K562 (cell line): ENCODE measurements at regions not wholly inside any gene's neighbourhood (a gene's known extent, or its start where the extent isn't known, plus 50 kb on each side); places are given as distances from the start of the nearest gene placed in this dataset.
A peak's percentile ranks its signal among the peaks of the same experiment; 100 is the strongest.
"Not testable (repeated sequence)": the region's sequence is repeated elsewhere in the genome, so short reads cannot be mapped to it uniquely, and the experiment has no call there.

Experiments used
- ATAC-seq: fragments of 200-7000 bp; cut with Tn5 transposase; 3 replicates; pipeline ENCODE4 v1.9.1; 2020; ENCODE audit warnings: moderate library complexity
- BruUV-seq: library from RNA; stranded (reverse); fragments of 400-500 nt; replicated peaks from 2 replicates; lab custom pipeline; 2021; lab: Mats Ljungman, UMichigan
- CTCF ChIA-PET: fragments of 300-600 bp; formaldehyde crosslinking; extraction: SDS; loops from one replicate; lab custom pipeline; 2021; ENCODE audit warnings: low intra/inter-chr PET ratio; lab: Yijun Ruan, JAX
- POLR2A ChIA-PET: fragments of 300-600, 350-650 bp; sonication (Branson Sonifier 250); formaldehyde crosslinking; extraction: SDS; loops from one replicate; lab custom pipeline; 2021; ENCODE audit warnings: antibody characterized with exemption, inconsistent platforms; lab: Yijun Ruan, JAX
- DNase-seq, 4 experiments: peaks; one replicate each; pipeline versions ENCODE4 v3.0.0 to v3.0.0-alpha.2; 2011 to 2018; ENCODE audit warnings: low spot score in 3 of 4, mixed read lengths in 3 of 4; ENCODE audit errors: extremely low read depth in 1 of 4
- FAIRE-seq: peaks from 2 replicates; lab custom pipeline; 2011; peaks lifted over from hg19 to GRCh38; lab: Jason Lieb, UNC
- H2AFZ ChIP-seq: 2 replicates; pipeline ENCODE4 v1.6.0; 2011; ENCODE audit warnings: low read depth, low read length, control low read depth, inconsistent platforms
- H3K27ac ChIP-seq: fragments of 200-600 bp; 3 replicates; pipeline ENCODE4 v1.8.0; 2011; ENCODE audit warnings: low read depth, mild to moderate bottlenecking, control low read depth, inconsistent platforms, low read length, moderate library complexity, mixed read lengths; ENCODE audit errors: extremely low read depth
- H3K27me3 ChIP-seq, 2 experiments: fragments of 300-600 bp in 1 of 2; 2 replicates in 1 of 2; 3 replicates in 1 of 2; pipeline versions ENCODE4 v1.6.0 to v1.8.0; 2011; ENCODE audit warnings: inconsistent platforms in 2 of 2, low read length in 2 of 2, mild to moderate bottlenecking in 1 of 2, mixed read lengths in 1 of 2, moderate library complexity in 1 of 2; ENCODE audit not compliant: control insufficient read depth in 2 of 2, insufficient read depth in 2 of 2
- H3K36me3 ChIP-seq: fragments of 300-600 bp; 3 replicates; pipeline ENCODE4 v1.8.0; 2011; ENCODE audit warnings: mild to moderate bottlenecking, low read length, inconsistent platforms; ENCODE audit not compliant: control insufficient read depth, insufficient read depth
- H3K4me1 ChIP-seq, 2 experiments: fragments of 200-600 bp in 1 of 2; replicated peaks in 1 of 2; 2 replicates in 1 of 2; 3 replicates in 1 of 2; pipeline versions ENCODE4 v1.5.1 to v1.8.0; 2011; ENCODE audit warnings: inconsistent platforms in 2 of 2, low read length in 2 of 2, mild to moderate bottlenecking in 1 of 2, mixed read lengths in 1 of 2, moderate library complexity in 1 of 2; ENCODE audit not compliant: control insufficient read depth in 2 of 2, insufficient read depth in 2 of 2
- H3K4me2 ChIP-seq: 2 replicates; pipeline ENCODE4 v1.6.1; 2011; ENCODE audit warnings: low read length, control low read depth, inconsistent platforms, mixed read lengths; ENCODE audit not compliant: insufficient read depth
- H3K4me3 ChIP-seq: fragments of 200-600 bp; sonication (generic), shearing (Covaris generic); 2 replicates; pipeline ENCODE4 v1.5.1; 2016; ENCODE audit warnings: control low read depth, inconsistent platforms
- H3K79me2 ChIP-seq: fragments of 200-600 bp; 3 replicates; pipeline ENCODE4 v1.8.0; 2011; ENCODE audit warnings: low read length, inconsistent platforms; ENCODE audit not compliant: control insufficient read depth, insufficient read depth
- H3K9ac ChIP-seq, 2 experiments: 2 replicates each; pipeline versions ENCODE4 v1.6.0 to v1.6.1; 2011; ENCODE audit warnings: low read depth in 2 of 2, low read length in 2 of 2, control low read depth in 1 of 2, inconsistent platforms in 1 of 2, mild to moderate bottlenecking in 1 of 2, mixed read lengths in 1 of 2; ENCODE audit not compliant: insufficient read depth in 1 of 2
- H3K9me1 ChIP-seq: one replicate; pipeline ENCODE4 v1.6.0; 2011; ENCODE audit warnings: inconsistent platforms, mild to moderate bottlenecking, low read length, moderate library complexity; ENCODE audit not compliant: control insufficient read depth, insufficient read depth
- H3K9me3 ChIP-seq: replicated peaks from 2 replicates; pipeline ENCODE4 v1.5.1; 2011; ENCODE audit warnings: low read depth, low read length, inconsistent platforms; ENCODE audit not compliant: control insufficient read depth, insufficient read depth
- H4K20me1 ChIP-seq: replicated peaks from 2 replicates; pipeline ENCODE4 v1.6.1; 2011; ENCODE audit warnings: low read length, inconsistent platforms, mixed read lengths; ENCODE audit not compliant: control insufficient read depth, insufficient read depth
- SMARCA5 ChIP-seq: fragments of 450-650 bp; IDR thresholded peaks from 2 replicates; pipeline ENCODE4 v1.6.1; 2016
- ZNF121 ChIP-seq: sonication (generic); formaldehyde crosslinking; conservative IDR thresholded peaks from 2 replicates; pipeline ENCODE4 v1.8.0; 2022; ENCODE audit warnings: missing genetic modification reagents
- WGBS: fragments of 100-300 bp; shearing (Covaris generic); methylation state at CpG from one replicate; pipeline ENCODE4 v1.1.6; 2016; ENCODE audit warnings: low coverage, mixed read lengths; ENCODE audit not compliant: insufficient coverage; ENCODE audit errors: missing lambda C conversion rate; 5-methylcytosine and 5-hydroxymethylcytosine counted together
- in situ Hi-C: fragments of 300-500 bp; cut with MboI; formaldehyde crosslinking; loops from 4 replicates; pipeline ENCODE4 v1.15.0; 2018; ENCODE audit warnings: inconsistent platforms, mixed read lengths
- intact Hi-C: fragments of 100-400 bp; cut with micrococcal nuclease; formaldehyde crosslinking; loops from 2 replicates; pipeline ENCODE4 v1.14.2; 2022
- TF ChIP-seq, protein P1 (sequence below), 2 experiments: fragments of 450-650 bp in 1 of 2; sonication (generic) in 1 of 2; formaldehyde crosslinking in 1 of 2; IDR thresholded peaks; 2 replicates each; pipeline versions ENCODE4 v1.7.1 to v1.9.0; 2016 to 2022; ENCODE audit warnings: inconsistent platforms in 1 of 2, mild to moderate bottlenecking in 1 of 2, missing genetic modification reagents in 1 of 2

GRCh38 chr4:138774125-138774524 lies 241.5 kb upstream of the NOCT start:
- H3K9me1 ChIP-seq, BruUV-seq, H3K27me3 ChIP-seq, H3K9me3 ChIP-seq, in situ Hi-C loops, DNase-seq, FAIRE-seq, CTCF ChIA-PET, H3K36me3 ChIP-seq, H4K20me1 ChIP-seq: not testable (repeated sequence)
- H3K27ac ChIP-seq = peak overlapping the region; percentile 73
- peak overlapping the region; percentile 62 to 67; a peak in 3 of 4 replicates for H3K9ac ChIP-seq
- peak; percentile 50 for ATAC-seq
- peaks cover 35% of the 10 kb centered on the region for H3K79me2 ChIP-seq
- peak overlapping the region; percentile 38 for H3K4me3 ChIP-seq
- intact Hi-C loops = loop anchor here (10.0 kb wide), 1 partner anchor 529 kb away; the partner anchor contains the start of gene SLC7A11
- peaks cover 0 to 33% of the 10 kb centered on the region in 2 experiments; a peak in 3 of 5 replicates for H3K4me1 ChIP-seq
- POLR2A ChIA-PET = interaction anchor here (0.7 to 1.2 kb wide), 2 partner anchors 15 to 71 kb away, joined by 3 read pairs; no protein-coding TSS in a partner anchor
- 2% methylated on average over 4 of the region's 4 CpGs for WGBS
- H2AFZ ChIP-seq = peak overlapping the region; percentile 83
- peak overlapping the region; percentile 74 for H3K4me2 ChIP-seq
- TF ChIP-seq, protein P1, sequence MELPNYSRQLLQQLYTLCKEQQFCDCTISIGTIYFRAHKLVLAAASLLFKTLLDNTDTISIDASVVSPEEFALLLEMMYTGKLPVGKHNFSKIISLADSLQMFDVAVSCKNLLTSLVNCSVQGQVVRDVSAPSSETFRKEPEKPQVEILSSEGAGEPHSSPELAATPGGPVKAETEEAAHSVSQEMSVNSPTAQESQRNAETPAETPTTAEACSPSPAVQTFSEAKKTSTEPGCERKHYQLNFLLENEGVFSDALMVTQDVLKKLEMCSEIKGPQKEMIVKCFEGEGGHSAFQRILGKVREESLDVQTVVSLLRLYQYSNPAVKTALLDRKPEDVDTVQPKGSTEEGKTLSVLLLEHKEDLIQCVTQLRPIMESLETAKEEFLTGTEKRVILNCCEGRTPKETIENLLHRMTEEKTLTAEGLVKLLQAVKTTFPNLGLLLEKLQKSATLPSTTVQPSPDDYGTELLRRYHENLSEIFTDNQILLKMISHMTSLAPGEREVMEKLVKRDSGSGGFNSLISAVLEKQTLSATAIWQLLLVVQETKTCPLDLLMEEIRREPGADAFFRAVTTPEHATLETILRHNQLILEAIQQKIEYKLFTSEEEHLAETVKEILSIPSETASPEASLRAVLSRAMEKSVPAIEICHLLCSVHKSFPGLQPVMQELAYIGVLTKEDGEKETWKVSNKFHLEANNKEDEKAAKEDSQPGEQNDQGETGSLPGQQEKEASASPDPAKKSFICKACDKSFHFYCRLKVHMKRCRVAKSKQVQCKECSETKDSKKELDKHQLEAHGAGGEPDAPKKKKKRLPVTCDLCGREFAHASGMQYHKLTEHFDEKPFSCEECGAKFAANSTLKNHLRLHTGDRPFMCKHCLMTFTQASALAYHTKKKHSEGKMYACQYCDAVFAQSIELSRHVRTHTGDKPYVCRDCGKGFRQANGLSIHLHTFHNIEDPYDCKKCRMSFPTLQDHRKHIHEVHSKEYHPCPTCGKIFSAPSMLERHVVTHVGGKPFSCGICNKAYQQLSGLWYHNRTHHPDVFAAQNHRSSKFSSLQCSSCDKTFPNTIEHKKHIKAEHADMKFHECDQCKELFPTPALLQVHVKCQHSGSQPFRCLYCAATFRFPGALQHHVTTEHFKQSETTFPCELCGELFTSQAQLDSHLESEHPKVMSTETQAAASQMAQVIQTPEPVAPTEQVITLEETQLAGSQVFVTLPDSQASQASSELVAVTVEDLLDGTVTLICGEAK (IDR thresholded peaks at IDR 0.05) = peak; percentile 24; the same call in 1 of the 2 replicates
- TF ChIP-seq, protein P1 (CRISPR knock-in tag; IDR thresholded peaks at IDR 0.05) = not testable (repeated sequence)
- 0 out of 2 replicates have a peak, but pooled peaks have one; percentile 45 for TF ChIP-seq SMARCA5
- TF ChIP-seq ZNF121 (CRISPR knock-in tag) = peak; percentile 72
